GM12878 (cell line): ENCODE measurements at regions not wholly inside any gene's neighbourhood (a gene's known extent, or its start where the extent isn't known, plus 50 kb on each side); places are given as distances from the start of the nearest gene placed in this dataset.

ENCODE experiments used
- ATAC-seq: fragments of 200-7000 bp; cut with Tn5 transposase; 3 replicates; pipeline ENCODE4 v1.9.1; 2020; ENCODE audit warnings: mild to moderate bottlenecking, moderate library complexity
- BruUV-seq: library from RNA; stranded (reverse); fragments of 400-500 nt; replicated peaks from 2 replicates; lab custom pipeline; 2021; lab: Mats Ljungman, UMichigan
- CTCF ChIA-PET: fragments of 300-600 bp; sonication (Branson Sonifier 250); formaldehyde crosslinking; extraction: SDS; loops from one replicate; lab custom pipeline; 2021; ENCODE audit warnings: inconsistent platforms; lab: Yijun Ruan, JAX
- POLR2A ChIA-PET: fragments of 350-600 bp; formaldehyde crosslinking; extraction: SDS; loops from one replicate; lab custom pipeline; 2021; ENCODE audit warnings: inconsistent platforms; lab: Charles Lee
- RAD21 ChIA-PET: fragments of 300-600 bp; sonication (Branson Sonifier 250); formaldehyde crosslinking; loops from one replicate; lab custom pipeline; 2023; ENCODE audit warnings: antibody characterized with exemption; ENCODE audit not compliant: unreplicated experiment; lab: Charles Lee
- SMC1A ChIA-PET: fragments of 300-600 bp; sonication (Branson Sonifier 250); formaldehyde crosslinking; loops from one replicate; lab custom pipeline; 2023; ENCODE audit not compliant: unreplicated experiment, uncharacterized antibody; lab: Charles Lee
- DNase-seq: peaks from one replicate; pipeline ENCODE4 v3.0.0-alpha.2; 2011; ENCODE audit warnings: low read depth, low spot score
- FAIRE-seq: peaks from 3 replicates; lab custom pipeline; 2011; peaks lifted over from hg19 to GRCh38; lab: Jason Lieb, UNC
- H2AFZ ChIP-seq: 2 replicates; pipeline ENCODE4 v1.6.0; 2011; ENCODE audit warnings: low read depth, low read length, control low read depth; ENCODE audit not compliant: control insufficient read depth
- H3K27ac ChIP-seq: 2 replicates; pipeline ENCODE4 v1.5.1; 2011; ENCODE audit warnings: control low read depth; ENCODE audit not compliant: control insufficient read depth, insufficient read depth
- H3K27me3 ChIP-seq, 2 experiments: replicated peaks in 1 of 2; 2 replicates each; pipeline versions ENCODE4 v1.6.0 to v1.6.1; 2011; ENCODE audit warnings: low read length in 1 of 2; ENCODE audit not compliant: control insufficient read depth in 2 of 2, insufficient read depth in 2 of 2
- H3K36me3 ChIP-seq, 2 experiments: 2 replicates each; pipeline ENCODE4 v1.5.1; 2011; ENCODE audit warnings: low read length in 1 of 2; ENCODE audit not compliant: control insufficient read depth in 2 of 2, insufficient read depth in 2 of 2
- H3K4me1 ChIP-seq: 2 replicates; pipeline ENCODE4 v1.6.1; 2011; ENCODE audit warnings: mild to moderate bottlenecking, low read length, moderate library complexity, mixed read lengths; ENCODE audit not compliant: control insufficient read depth, insufficient read depth
- H3K4me2 ChIP-seq: 2 replicates; pipeline ENCODE4 v1.6.0; 2011; ENCODE audit warnings: control low read depth; ENCODE audit not compliant: control insufficient read depth, insufficient read depth
- H3K4me3 ChIP-seq: fragments of 200-600 bp; sonication (generic); 2 replicates; pipeline ENCODE4 v1.5.1; 2016
- H3K79me2 ChIP-seq: 2 replicates; pipeline ENCODE4 v1.6.0; 2011; ENCODE audit warnings: low read length; ENCODE audit not compliant: control insufficient read depth, insufficient read depth
- H3K9ac ChIP-seq: 2 replicates; pipeline ENCODE4 v1.8.0; 2011; ENCODE audit warnings: low read length, control low read depth, mixed read lengths; ENCODE audit not compliant: control insufficient read depth, insufficient read depth
- H3K9me3 ChIP-seq: replicated peaks from 3 replicates; pipeline ENCODE4 v1.5.1; 2011; ENCODE audit warnings: mild to moderate bottlenecking, low read length; ENCODE audit not compliant: control insufficient read depth, insufficient read depth
- H4K20me1 ChIP-seq: 2 replicates; pipeline ENCODE4 v1.6.0; 2011; ENCODE audit not compliant: control insufficient read depth, insufficient read depth
- BCL11A ChIP-seq: IDR thresholded peaks from 2 replicates; pipeline ENCODE4 v1.6.1; 2011; ENCODE audit warnings: low read depth, low read length
- JUND ChIP-seq: IDR thresholded peaks from 2 replicates; pipeline ENCODE4 v1.6.1; 2012; ENCODE audit warnings: low read depth, mild to moderate bottlenecking, low read length, improper control_type of control experiment, moderate library complexity
- SPI1 ChIP-seq: IDR thresholded peaks from 2 replicates; pipeline ENCODE4 v1.6.1; 2011; ENCODE audit warnings: low read depth, mild to moderate bottlenecking, low read length, moderate library complexity, borderline replicate concordance; ENCODE audit not compliant: insufficient read depth
- SREBF1 ChIP-seq: IDR thresholded peaks from 2 replicates; pipeline ENCODE4 v1.6.1; 2012; ENCODE audit warnings: mild to moderate bottlenecking, low read length
- WRNIP1 ChIP-seq: IDR thresholded peaks from 2 replicates; pipeline ENCODE4 v1.6.1; 2011; ENCODE audit warnings: low read depth, low read length, improper control_type of control experiment, borderline replicate concordance
- ZNF274 ChIP-seq: IDR thresholded peaks from one replicate; pipeline ENCODE4 v1.8.0; 2011; ENCODE audit not compliant: insufficient read length, insufficient read depth
- WGBS: methylation state at CpG from one replicate; pipeline ENCODE4 v1.1.6; 2016; ENCODE audit warnings: low lambda C conversion rate; ENCODE audit not compliant: insufficient replicate concordance, insufficient coverage; ENCODE audit errors: missing lambda C conversion rate; 5-methylcytosine and 5-hydroxymethylcytosine counted together
- in situ Hi-C: fragments of 300-500 bp; cut with MboI; formaldehyde crosslinking; loops from 9 replicates; pipeline ENCODE4 v1.14.3; 2018; ENCODE audit warnings: mixed read lengths
- intact Hi-C: fragments of 100-400 bp; cut with micrococcal nuclease; formaldehyde crosslinking; loops from one replicate; pipeline ENCODE4 v1.14.2; 2022; ENCODE audit not compliant: unreplicated experiment
- TF ChIP-seq, protein P1 (sequence below): IDR thresholded peaks from 2 replicates; pipeline ENCODE4 v1.6.1; 2012; ENCODE audit warnings: low read length, inconsistent platforms
- TF ChIP-seq, protein P2 (sequence below): IDR thresholded peaks from 2 replicates; pipeline ENCODE4 v1.6.1; 2011; ENCODE audit warnings: low read depth, low read length, improper control_type of control experiment, borderline replicate concordance

DNA sequence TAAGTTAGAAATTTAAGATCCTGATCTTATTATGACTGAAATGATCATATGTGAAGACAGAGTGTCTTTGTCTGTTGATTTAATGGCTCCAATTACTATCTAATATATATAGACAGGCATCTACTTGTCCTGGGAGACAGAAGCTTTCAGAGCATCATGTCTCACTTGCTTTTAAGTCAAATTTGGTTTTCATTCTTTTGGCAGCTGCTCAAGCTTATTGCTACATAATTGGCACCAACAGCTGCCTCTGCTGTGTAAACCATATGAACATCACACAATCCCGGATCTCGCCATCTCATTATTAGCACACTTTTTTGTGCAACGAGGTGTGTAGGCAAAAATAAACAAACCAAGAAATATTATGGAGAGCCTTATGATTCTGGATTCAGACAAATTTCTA is 1717.9 kb downstream of the EFNA5 start:
- Histone ChIP-seq H2AFZ (no peak overlapping the region), H3K4me3 (no peak overlapping the region), H3K27ac (no peak overlapping the region), H3K79me2 (no peaks in the 10 kb centered on the region), H3K4me1 (no peaks in the 10 kb centered on the region), H3K9me3 (no peaks in the 10 kb centered on the region), H3K27me3 (no peaks in the 10 kb centered on the region), H3K9ac (no peak overlapping the region), H3K4me2 (no peak overlapping the region), H3K36me3 (no peaks in the 10 kb centered on the region), H4K20me1 (no peaks in the 10 kb centered on the region)
- 59% methylated on average over 3 of the region's 3 CpGs for WGBS
- ChIA-PET SMC1A (no interaction called here), CTCF (no interaction called here), POLR2A (no interaction called here), RAD21 (no interaction called here)
- in situ Hi-C loops (no loop called here), intact Hi-C loops (no loop called here)
- BruUV-seq, result no TSS peak
- ATAC-seq, result no peak
- TF ChIP-seq ZNF274 (no peak), WRNIP1 (no peak), JUND (no peak), SREBF1 (no peak), SPI1 (no peak), BCL11A (no peak)
- TF ChIP-seq, protein P1, sequence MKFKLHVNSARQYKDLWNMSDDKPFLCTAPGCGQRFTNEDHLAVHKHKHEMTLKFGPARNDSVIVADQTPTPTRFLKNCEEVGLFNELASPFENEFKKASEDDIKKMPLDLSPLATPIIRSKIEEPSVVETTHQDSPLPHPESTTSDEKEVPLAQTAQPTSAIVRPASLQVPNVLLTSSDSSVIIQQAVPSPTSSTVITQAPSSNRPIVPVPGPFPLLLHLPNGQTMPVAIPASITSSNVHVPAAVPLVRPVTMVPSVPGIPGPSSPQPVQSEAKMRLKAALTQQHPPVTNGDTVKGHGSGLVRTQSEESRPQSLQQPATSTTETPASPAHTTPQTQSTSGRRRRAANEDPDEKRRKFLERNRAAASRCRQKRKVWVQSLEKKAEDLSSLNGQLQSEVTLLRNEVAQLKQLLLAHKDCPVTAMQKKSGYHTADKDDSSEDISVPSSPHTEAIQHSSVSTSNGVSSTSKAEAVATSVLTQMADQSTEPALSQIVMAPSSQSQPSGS, result no peak
- TF ChIP-seq, protein P2, sequence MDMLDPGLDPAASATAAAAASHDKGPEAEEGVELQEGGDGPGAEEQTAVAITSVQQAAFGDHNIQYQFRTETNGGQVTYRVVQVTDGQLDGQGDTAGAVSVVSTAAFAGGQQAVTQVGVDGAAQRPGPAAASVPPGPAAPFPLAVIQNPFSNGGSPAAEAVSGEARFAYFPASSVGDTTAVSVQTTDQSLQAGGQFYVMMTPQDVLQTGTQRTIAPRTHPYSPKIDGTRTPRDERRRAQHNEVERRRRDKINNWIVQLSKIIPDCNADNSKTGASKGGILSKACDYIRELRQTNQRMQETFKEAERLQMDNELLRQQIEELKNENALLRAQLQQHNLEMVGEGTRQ, result no peak
- DNase-seq, result no peak
- no peak for FAIRE-seq
